Endothelial cell of umbilical vein (primary cell): ENCODE measurements at regions not wholly inside any gene's neighbourhood (a gene's known extent, or its start where the extent isn't known, plus 50 kb on each side); places are given as distances from the start of the nearest gene placed in this dataset.

Experiments used
- BruUV-seq: library from RNA; stranded (reverse); fragments of 400-500 nt; replicated peaks from 2 replicates; lab custom pipeline; 2021; lab: Mats Ljungman, UMichigan
- CTCF ChIA-PET: fragments of 300-600, 350-600 bp; sonication (Branson Sonifier 250); formaldehyde crosslinking; loops from one replicate; lab custom pipeline; 2021; ENCODE audit warnings: antibody characterized with exemption, inconsistent platforms; lab: Charles Lee
- POLR2A ChIA-PET: fragments of 300-600, 350-600 bp; sonication (Branson Sonifier 250); formaldehyde crosslinking; loops from one replicate; lab custom pipeline; 2021; ENCODE audit warnings: antibody characterized with exemption, inconsistent platforms; lab: Charles Lee
- DNase-seq: peaks from one replicate; pipeline ENCODE4 v3.0.0-alpha.2; 2011; ENCODE audit warnings: low read depth, low spot score
- FAIRE-seq: peaks from 2 replicates; lab custom pipeline; 2011; peaks lifted over from hg19 to GRCh38; lab: Jason Lieb, UNC
- H2AFZ ChIP-seq: 2 replicates; pipeline ENCODE4 v1.6.0; 2012; ENCODE audit warnings: low read depth, low read length, control low read depth, inconsistent platforms
- H3K27ac ChIP-seq: 2 replicates; pipeline ENCODE4 v1.5.1; 2011; ENCODE audit warnings: low read depth, mild to moderate bottlenecking, control low read depth, low read length, moderate library complexity; ENCODE audit not compliant: insufficient read depth
- H3K27me3 ChIP-seq, 2 experiments: 2 replicates each; pipeline versions ENCODE4 v1.6.0 to v1.6.1; 2011; ENCODE audit warnings: low read length in 2 of 2, mixed read lengths in 1 of 2; ENCODE audit not compliant: control insufficient read depth in 2 of 2, insufficient read depth in 2 of 2
- H3K36me3 ChIP-seq, 2 experiments: 2 replicates in 1 of 2; 3 replicates in 1 of 2; pipeline ENCODE4 v1.5.1; 2011; ENCODE audit warnings: low read length in 2 of 2, mild to moderate bottlenecking in 1 of 2, moderate library complexity in 1 of 2; ENCODE audit not compliant: control insufficient read depth in 2 of 2, insufficient read depth in 2 of 2; ENCODE audit errors: extremely low read depth in 1 of 2
- H3K4me1 ChIP-seq: 3 replicates; pipeline ENCODE4 v1.5.1; 2011; ENCODE audit warnings: mild to moderate bottlenecking, low read length; ENCODE audit not compliant: control insufficient read depth, insufficient read depth; ENCODE audit errors: extremely low read depth
- H3K4me2 ChIP-seq: 2 replicates; pipeline ENCODE4 v1.6.1; 2011; ENCODE audit warnings: low read length, control low read depth, mixed read lengths; ENCODE audit not compliant: insufficient read depth
- H3K4me3 ChIP-seq, 3 experiments: fragments of 200-600 bp in 1 of 3; sonication (generic), shearing (Covaris generic) in 1 of 3; replicated peaks in 1 of 3; 2 replicates each; pipeline ENCODE4 v1.5.1; 2011 to 2016; ENCODE audit warnings: control low read depth in 3 of 3, low read length in 3 of 3, mild to moderate bottlenecking in 2 of 3, inconsistent platforms in 1 of 3, low read depth in 1 of 3, moderate library complexity in 1 of 3; ENCODE audit not compliant: insufficient read depth in 1 of 3
- H3K79me2 ChIP-seq: 2 replicates; pipeline ENCODE4 v1.6.0; 2012; ENCODE audit warnings: low read length, inconsistent platforms; ENCODE audit not compliant: control insufficient read depth, insufficient read depth
- H3K9ac ChIP-seq: replicated peaks from 2 replicates; pipeline ENCODE3; 2011; ENCODE audit warnings: low read length, control low read depth; ENCODE audit not compliant: insufficient read depth; ENCODE audit errors: extremely low read depth
- H3K9me1 ChIP-seq: replicated peaks from 3 replicates; pipeline ENCODE4 v1.6.0; 2011; ENCODE audit warnings: mild to moderate bottlenecking, low read length; ENCODE audit not compliant: control insufficient read depth, insufficient read depth; ENCODE audit errors: extremely low read depth
- H3K9me3 ChIP-seq: replicated peaks from 2 replicates; pipeline ENCODE4 v1.5.1; 2012; ENCODE audit warnings: low read length, inconsistent platforms; ENCODE audit not compliant: control insufficient read depth, insufficient read depth
- H4K20me1 ChIP-seq: replicated peaks from 2 replicates; pipeline ENCODE3; 2011; ENCODE audit warnings: mild to moderate bottlenecking, low read length; ENCODE audit not compliant: control insufficient read depth, insufficient read depth; ENCODE audit errors: extremely low read depth
- CTCF ChIP-seq, 2 donors: IDR thresholded peaks; 1 replicate in 1 of 2; 2 replicates in 1 of 2; pipeline ENCODE4 v1.5.1; 2011; ENCODE audit warnings: low read length in 2 of 2, mild to moderate bottlenecking in 2 of 2, moderate library complexity in 2 of 2, control low read depth in 1 of 2, inconsistent platforms in 1 of 2, low read depth in 1 of 2; ENCODE audit not compliant: insufficient read depth in 1 of 2; ENCODE audit errors: extremely low read depth in 1 of 2
- FOS ChIP-seq: IDR thresholded peaks from 2 replicates; pipeline ENCODE4 v1.6.1; 2011; ENCODE audit warnings: mild to moderate bottlenecking, low read length, moderate library complexity, borderline replicate concordance; ENCODE audit not compliant: insufficient read depth
- JUN ChIP-seq: IDR thresholded peaks from 2 replicates; pipeline ENCODE4 v1.6.1; 2011; ENCODE audit warnings: borderline replicate concordance, low read depth; ENCODE audit not compliant: insufficient read length, insufficient read depth
- MYC ChIP-seq: IDR thresholded peaks from one replicate; pipeline ENCODE4 v1.6.1; 2011; ENCODE audit warnings: mild to moderate bottlenecking, low read depth, low read length
- dilution Hi-C: fragments of 300-500 bp; cut with MboI; formaldehyde crosslinking; loops from one replicate; pipeline ENCODE4 v1.15.0; 2019; ENCODE audit warnings: low sequenced_read_pairs; ENCODE audit not compliant: extremely low pct_ligation_motif_present
- intact Hi-C: fragments of 100-400 bp; cut with micrococcal nuclease; formaldehyde crosslinking; loops from one replicate; pipeline ENCODE4 v1.10.0; 2022

GRCh38 chr14:65162031-65162430 is 59.7 kb upstream of the MAX start:
- DNase-seq: no peak
- Histone ChIP-seq H3K4me1 (no peaks in the 10 kb centered on the region), H3K79me2 (no peaks in the 10 kb centered on the region), H3K4me2 (no peak overlapping the region), H3K27ac (no peak overlapping the region), H3K4me3 (no peak overlapping the region), H3K27me3 (no peaks in the 10 kb centered on the region), H4K20me1 (no peaks in the 10 kb centered on the region), H3K9me3 (no peaks in the 10 kb centered on the region), H3K36me3 (no peaks in the 10 kb centered on the region), H2AFZ (no peak overlapping the region), H3K9me1 (no peaks in the 10 kb centered on the region), H3K9ac (no peak overlapping the region)
- BruUV-seq: no TSS peak
- dilution Hi-C loops (no loop called here), intact Hi-C loops (loop anchor here (5.0 kb wide), 1 partner anchor 1195 kb away; no protein-coding TSS in a partner anchor)
- CTCF ChIA-PET: interaction anchor here (0.9 to 8.9 kb wide), 10 partner anchors 9 to 908 kb away, joined by 3 to 286 read pairs (median 5); no protein-coding TSS in a partner anchor
- TF ChIP-seq FOS (no peak), JUN (no peak)
- FAIRE-seq: no peak
- POLR2A ChIA-PET: no interaction called here

- no peak overlapping the region for H3K4me3 ChIP-seq
- no TSS peak for BruUV-seq
- no peaks in the 10 kb centered on the region for H3K9me3 ChIP-seq
- POLR2A ChIA-PET: interaction anchor here (1.4 kb wide), 1 partner anchor 247 kb away, joined by 3 read pairs; no protein-coding TSS in a partner anchor
- no peaks in the 10 kb centered on the region for H3K36me3 ChIP-seq
- no peak overlapping the region for H3K4me2 ChIP-seq
- no peaks in the 10 kb centered on the region for H4K20me1 ChIP-seq
- TF ChIP-seq CTCF (IDR thresholded peaks at IDR 0.05; ENCODE audit: extremely low read depth in 1 of 2, insufficient read depth in 1 of 2, low read depth in 1 of 2, low read length in 2 of 2): peak; percentile 36 to 41
- no peak for TF ChIP-seq FOS
- TF ChIP-seq MYC: no peak
- H2AFZ ChIP-seq: no peak overlapping the region
- H3K27me3 ChIP-seq: no peaks in the 10 kb centered on the region
- no peaks in the 10 kb centered on the region for H3K79me2 ChIP-seq
- DNase-seq (peak; percentile 58), FAIRE-seq (no peak)
- no peaks in the 10 kb centered on the region for H3K9me1 ChIP-seq
- CTCF ChIA-PET: interaction anchor here (0.6 to 8.9 kb wide), 40 partner anchors 8 to 1239 kb away, joined by 3 to 286 read pairs (median 4); partner anchors contain the start of genes FNTB, FUT8 and MAX
- intact Hi-C loops (loop anchor here (1.0 to 5.0 kb wide), 8 partner anchors 58 to 1193 kb away; partner anchors contain the start of gene FUT8), dilution Hi-C loops (no loop called here)
- H3K27ac ChIP-seq: no peak overlapping the region
- H3K4me1 ChIP-seq: no peaks in the 10 kb centered on the region
- H3K9ac ChIP-seq: no peak overlapping the region
Measured at GRCh38 chr14:65164068-65164824, 61.9 kb upstream of the MAX start.
